HAP-1 (cell line): ENCODE measurements at regions not wholly inside any gene's neighbourhood (a gene's known extent, or its start where the extent isn't known, plus 50 kb on each side); places are given as distances from the start of the nearest gene placed in this dataset.

Experiments used
- DNase-seq, 2 experiments: peaks; one replicate each; pipeline ENCODE4 v3.0.0-alpha.2; 2016 to 2020; ENCODE audit warnings: low spot score in 2 of 2
- H3K27me3 ChIP-seq: fragments of 250-450 bp; sonication (Bioruptor Pico); 2 replicates; pipeline ENCODE4 v1.5.1; 2020; ENCODE audit warnings: low read depth, mild to moderate bottlenecking, moderate library complexity
- H3K36me3 ChIP-seq: fragments of 250-450 bp; sonication (Bioruptor Pico); replicated peaks from 2 replicates; pipeline ENCODE4 v1.5.1; 2020; ENCODE audit warnings: mild to moderate bottlenecking
- H3K4me1 ChIP-seq: fragments of 250-450 bp; sonication (Bioruptor Pico); 2 replicates; pipeline ENCODE4 v1.5.1; 2020; ENCODE audit warnings: mild to moderate bottlenecking
- H3K4me3 ChIP-seq: fragments of 250-450 bp; sonication (Bioruptor Pico); 2 replicates; pipeline ENCODE4 v1.5.1; 2020; ENCODE audit warnings: mild to moderate bottlenecking, moderate library complexity
- H3K9me3 ChIP-seq: fragments of 250-450 bp; sonication (Bioruptor Pico); 2 replicates; pipeline ENCODE4 v1.5.1; 2020; ENCODE audit warnings: mild to moderate bottlenecking, moderate library complexity
- in situ Hi-C: fragments of 300-500 bp; cut with MboI; formaldehyde crosslinking; loops from 3 replicates; pipeline ENCODE4 v1.14.3; 2020; ENCODE audit warnings: low sequenced_read_pairs, inconsistent platforms, mixed read lengths

GRCh38 chr16:35639233-35640205 is 2180.1 kb downstream of the TP53TG3F start:
- Histone ChIP-seq H3K4me1 (no peaks in the 10 kb centered on the region), H3K9me3 (peaks cover 2% of the 10 kb centered on the region; the same call in 1 of the 2 replicates), H3K36me3 (no peaks in the 10 kb centered on the region), H3K27me3 (no peaks in the 10 kb centered on the region), H3K4me3 (no peak overlapping the region)
- no peak for DNase-seq
- in situ Hi-C loops, result no loop called here

GRCh38 chr16:35642322-35642835 is 2183.0 kb downstream of the TP53TG3F start:
- in situ Hi-C loops, result no loop called here
- no peaks in the 10 kb centered on the region for H3K4me1 ChIP-seq
- H3K36me3 ChIP-seq, result no peaks in the 10 kb centered on the region
- H3K9me3 ChIP-seq, result peaks cover 4% of the 10 kb centered on the region; the same call in 1 of the 2 replicates
- no peak for DNase-seq
- H3K27me3 ChIP-seq, result no peaks in the 10 kb centered on the region
- H3K4me3 ChIP-seq, result no peak overlapping the region

GRCh38 chr16:35651841-35652240 is 2192.4 kb downstream of the TP53TG3F start:
- peaks cover 11% of the 10 kb centered on the region for H3K9me3 ChIP-seq
- H3K27me3 ChIP-seq, result no peaks in the 10 kb centered on the region
- H3K4me1 ChIP-seq, result no peaks in the 10 kb centered on the region
- in situ Hi-C loops, result no loop called here
- H3K36me3 ChIP-seq, result no peaks in the 10 kb centered on the region
- no peak for DNase-seq
- no peak overlapping the region for H3K4me3 ChIP-seq

GRCh38 chr16:35664091-35664693 is 2204.8 kb downstream of the TP53TG3F start:
- peaks cover 2% of the 10 kb centered on the region; the same call in 1 of the 2 replicates for H3K9me3 ChIP-seq
- no peak overlapping the region for H3K4me3 ChIP-seq
- H3K36me3 ChIP-seq, result no peaks in the 10 kb centered on the region
- no peaks in the 10 kb centered on the region for H3K27me3 ChIP-seq
- in situ Hi-C loops, result no loop called here
- no peaks in the 10 kb centered on the region for H3K4me1 ChIP-seq
- DNase-seq, result no peak

GRCh38 chr16:35685085-35685484 is 2225.7 kb downstream of the TP53TG3F start:
- DNase-seq, result no peak
- no peak overlapping the region for H3K4me3 ChIP-seq
- in situ Hi-C loops, result no loop called here
- H3K4me1 ChIP-seq, result no peaks in the 10 kb centered on the region
- H3K27me3 ChIP-seq, result no peaks in the 10 kb centered on the region
- peaks cover 2% of the 10 kb centered on the region; the same call in 1 of the 2 replicates for H3K9me3 ChIP-seq
- no peaks in the 10 kb centered on the region for H3K36me3 ChIP-seq

GRCh38 chr16:35686595-35686994 is 2227.2 kb downstream of the TP53TG3F start:
- H3K9me3 ChIP-seq, result peaks cover 2% of the 10 kb centered on the region; the same call in 1 of the 2 replicates
- no peak for DNase-seq
- in situ Hi-C loops, result no loop called here
- H3K27me3 ChIP-seq, result no peaks in the 10 kb centered on the region
- H3K36me3 ChIP-seq, result no peaks in the 10 kb centered on the region
- H3K4me1 ChIP-seq, result no peaks in the 10 kb centered on the region
- no peak overlapping the region for H3K4me3 ChIP-seq

- Histone ChIP-seq H3K4me1 (no peaks in the 10 kb centered on the region), H3K36me3 (no peaks in the 10 kb centered on the region), H3K27me3 (no peaks in the 10 kb centered on the region), H3K4me3 (no peak overlapping the region), H3K9me3 (peaks cover 2% of the 10 kb centered on the region; the same call in 1 of the 2 replicates)
- no peak for DNase-seq
- in situ Hi-C loops, result no loop called here
These were observed 2227.7 kb downstream of the TP53TG3F start for GRCh38 chr16:35687071-35687470.

GRCh38 chr16:35687781-35688180 is 2228.4 kb downstream of the TP53TG3F start:
- Histone ChIP-seq H3K9me3 (no peaks in the 10 kb centered on the region), H3K36me3 (no peaks in the 10 kb centered on the region), H3K27me3 (no peaks in the 10 kb centered on the region), H3K4me1 (no peaks in the 10 kb centered on the region), H3K4me3 (no peak overlapping the region)
- in situ Hi-C loops, result no loop called here
- no peak for DNase-seq

GRCh38 chr16:35689764-35690163 is 2230.4 kb downstream of the TP53TG3F start:
- H3K4me1 ChIP-seq, result no peaks in the 10 kb centered on the region
- H3K9me3 ChIP-seq, result no peaks in the 10 kb centered on the region
- DNase-seq, result no peak
- in situ Hi-C loops, result no loop called here
- no peak overlapping the region for H3K4me3 ChIP-seq
- H3K36me3 ChIP-seq, result no peaks in the 10 kb centered on the region
- H3K27me3 ChIP-seq, result no peaks in the 10 kb centered on the region

- Histone ChIP-seq H3K9me3 (no peaks in the 10 kb centered on the region), H3K4me3 (no peak overlapping the region), H3K27me3 (no peaks in the 10 kb centered on the region), H3K4me1 (no peaks in the 10 kb centered on the region), H3K36me3 (no peaks in the 10 kb centered on the region)
- in situ Hi-C loops, result no loop called here
- no peak for DNase-seq
These were observed 2231.0 kb downstream of the TP53TG3F start for GRCh38 chr16:35690413-35690812.

- in situ Hi-C loops, result no loop called here
- Histone ChIP-seq H3K4me3 (no peak overlapping the region), H3K27me3 (no peaks in the 10 kb centered on the region), H3K9me3 (no peaks in the 10 kb centered on the region), H3K4me1 (no peaks in the 10 kb centered on the region), H3K36me3 (no peaks in the 10 kb centered on the region)
- no peak for DNase-seq
These were observed 2231.6 kb downstream of the TP53TG3F start for GRCh38 chr16:35691057-35691456.

- H3K9me3 ChIP-seq, result no peaks in the 10 kb centered on the region
- in situ Hi-C loops, result no loop called here
These were observed 2233.4 kb downstream of the TP53TG3F start for GRCh38 chr16:35692824-35693223.

GRCh38 chr16:35706901-35707300 is 2247.5 kb downstream of the TP53TG3F start:
- Histone ChIP-seq H3K9me3 (no peaks in the 10 kb centered on the region), H3K4me1 (no peaks in the 10 kb centered on the region), H3K27me3 (no peaks in the 10 kb centered on the region), H3K36me3 (no peaks in the 10 kb centered on the region), H3K4me3 (no peak overlapping the region)
- in situ Hi-C loops, result no loop called here
- no peak for DNase-seq

More at GRCh38 chr16:35692824-35693223, 2233.4 kb downstream of the TP53TG3F start:
- Histone ChIP-seq H3K4me3 (no peak overlapping the region), H3K27me3 (no peaks in the 10 kb centered on the region), H3K36me3 (no peaks in the 10 kb centered on the region), H3K4me1 (no peaks in the 10 kb centered on the region)
- no peak for DNase-seq

GRCh38 chr16:35711435-35711834 is 2252.0 kb downstream of the TP53TG3F start:
- H3K4me3 ChIP-seq, result no peak overlapping the region
- in situ Hi-C loops, result no loop called here
- no peaks in the 10 kb centered on the region for H3K9me3 ChIP-seq
- H3K4me1 ChIP-seq, result no peaks in the 10 kb centered on the region
- no peaks in the 10 kb centered on the region for H3K36me3 ChIP-seq
- DNase-seq, result no peak
- H3K27me3 ChIP-seq, result no peaks in the 10 kb centered on the region
